Liver (tissue), 7 donors: ENCODE measurements at regions not wholly inside any gene's neighbourhood (a gene's known extent, or its start where the extent isn't known, plus 50 kb on each side); places are given as distances from the start of the nearest gene placed in this dataset.

ENCODE experiments used
- DNase-seq: peaks from one replicate; pipeline ENCODE4 v3.0.0-alpha.2; 2017; ENCODE audit warnings: low spot score
- H3K27ac ChIP-seq, 2 donors: one replicate each; pipeline ENCODE4 v1.7.0; 2013; ENCODE audit warnings: inconsistent platforms in 2 of 2, low read length in 2 of 2, control low read depth in 1 of 2, low read depth in 1 of 2, mild to moderate bottlenecking in 1 of 2
- H3K27me3 ChIP-seq, 4 donors: one replicate each; pipeline versions ENCODE4 v1.6.1 to v1.7.0; 2013; ENCODE audit warnings: low read length in 3 of 4, inconsistent platforms in 1 of 4, mild to moderate bottlenecking in 1 of 4, moderate library complexity in 1 of 4; ENCODE audit not compliant: control insufficient read depth in 4 of 4, insufficient read depth in 4 of 4
- H3K36me3 ChIP-seq, 4 donors: one replicate each; pipeline versions ENCODE4 v1.6.1 to v1.7.0; 2013; ENCODE audit warnings: low read length in 3 of 4, mild to moderate bottlenecking in 3 of 4, low read depth in 1 of 4, moderate library complexity in 1 of 4; ENCODE audit not compliant: control insufficient read depth in 4 of 4, insufficient read depth in 3 of 4
- H3K4me1 ChIP-seq, 4 donors: one replicate each; pipeline versions ENCODE4 v1.6.1 to v1.7.0; 2013; ENCODE audit warnings: low read length in 3 of 4, mild to moderate bottlenecking in 3 of 4, moderate library complexity in 1 of 4; ENCODE audit not compliant: control insufficient read depth in 4 of 4, insufficient read depth in 4 of 4
- H3K4me3 ChIP-seq, 3 donors: one replicate each; pipeline versions ENCODE4 v1.6.1 to v1.7.0; 2013; ENCODE audit warnings: low read length in 3 of 3, control low read depth in 1 of 3, low read depth in 1 of 3, mild to moderate bottlenecking in 1 of 3
- H3K9ac ChIP-seq, 2 donors: one replicate each; pipeline ENCODE4 v1.7.0; 2013; ENCODE audit warnings: low read length in 2 of 2, mild to moderate bottlenecking in 2 of 2, moderate library complexity in 2 of 2, control low read depth in 1 of 2, low read depth in 1 of 2
- H3K9me3 ChIP-seq, 4 donors: one replicate each; pipeline versions ENCODE4 v1.6.1 to v1.7.0; 2013; ENCODE audit warnings: low read length in 3 of 4; ENCODE audit not compliant: control insufficient read depth in 4 of 4
- ATF3 ChIP-seq: IDR thresholded peaks from 2 replicates; pipeline ENCODE4 v1.6.1; 2016; ENCODE audit warnings: antibody characterized with exemption
- EGR1 ChIP-seq, 2 donors: IDR thresholded peaks; 2 replicates each; pipeline ENCODE4 v1.6.1; 2016 to 2018; ENCODE audit warnings: antibody characterized with exemption in 2 of 2, low read depth in 2 of 2
- FOXA1 ChIP-seq: IDR thresholded peaks from 2 replicates; pipeline ENCODE4 v1.6.1; 2016; ENCODE audit warnings: antibody characterized with exemption
- FOXA2 ChIP-seq: IDR thresholded peaks from 2 replicates; pipeline ENCODE4 v1.6.1; 2016; ENCODE audit warnings: antibody characterized with exemption
- GABPA ChIP-seq, 2 donors: IDR thresholded peaks in 1 of 2; conservative IDR thresholded peaks in 1 of 2; 2 replicates each; pipeline ENCODE4 v1.6.1; 2016; ENCODE audit warnings: antibody characterized with exemption in 2 of 2, mild to moderate bottlenecking in 1 of 2, moderate library complexity in 1 of 2
- HNF4A ChIP-seq, 2 donors: conservative IDR thresholded peaks; 2 replicates each; pipeline ENCODE4 v1.6.1; 2016; ENCODE audit warnings: antibody characterized with exemption in 2 of 2, mild to moderate bottlenecking in 2 of 2
- HNF4G ChIP-seq: IDR thresholded peaks from 2 replicates; pipeline ENCODE4 v1.6.1; 2016; ENCODE audit warnings: antibody characterized with exemption
- JUND ChIP-seq, 2 donors: IDR thresholded peaks; 2 replicates each; pipeline ENCODE4 v1.6.1; 2016; ENCODE audit warnings: antibody characterized with exemption in 2 of 2
- MAX ChIP-seq: IDR thresholded peaks from 2 replicates; pipeline ENCODE4 v1.6.1; 2016; ENCODE audit warnings: antibody characterized with exemption
- NR2F2 ChIP-seq: IDR thresholded peaks from 2 replicates; pipeline ENCODE4 v1.6.1; 2016; ENCODE audit warnings: antibody characterized with exemption
- RAD21 ChIP-seq, 2 donors: IDR thresholded peaks; 2 replicates each; pipeline ENCODE4 v1.6.1; 2016; ENCODE audit warnings: antibody characterized with exemption in 2 of 2, mild to moderate bottlenecking in 2 of 2
- REST ChIP-seq: IDR thresholded peaks from 2 replicates; pipeline ENCODE4 v1.6.1; 2016; ENCODE audit warnings: antibody characterized with exemption, mild to moderate bottlenecking
- RXRA ChIP-seq, 2 donors: IDR thresholded peaks; 2 replicates each; pipeline ENCODE4 v1.6.1; 2017 to 2018; ENCODE audit warnings: antibody characterized with exemption in 2 of 2, mild to moderate bottlenecking in 1 of 2
- SP1 ChIP-seq: IDR thresholded peaks from 2 replicates; pipeline ENCODE4 v1.6.1; 2018; ENCODE audit warnings: antibody characterized with exemption, mild to moderate bottlenecking
- TAF1 ChIP-seq: conservative IDR thresholded peaks from 2 replicates; pipeline ENCODE4 v1.6.1; 2016; ENCODE audit warnings: antibody characterized with exemption, mild to moderate bottlenecking
- YY1 ChIP-seq: IDR thresholded peaks from 2 replicates; pipeline ENCODE4 v1.6.1; 2016; ENCODE audit warnings: antibody characterized with exemption, mild to moderate bottlenecking
- ZBTB33 ChIP-seq: IDR thresholded peaks from 2 replicates; pipeline ENCODE4 v1.6.1; 2016; ENCODE audit warnings: antibody characterized with exemption
- WGBS: extraction: QIAGEN DNeasy Blood & Tissue Kit; methylation state at CpG from one replicate; pipeline ENCODE4 v1.1.7; 2013; 5-methylcytosine and 5-hydroxymethylcytosine counted together
- donor health status: healthy.
- donor health status: healthy.
- donor health status: healthy.
- donor health status: healthy.

GRCh38 chr1:234885601-234886000 is 243.0 kb downstream of the TOMM20 start:
- Histone ChIP-seq H3K4me3 (no peak overlapping the region), H3K27me3 (no peaks in the 10 kb centered on the region), H3K27ac (no peak overlapping the region), H3K9me3 (no peaks in the 10 kb centered on the region), H3K36me3 (no peaks in the 10 kb centered on the region), H3K4me1 (no peaks in the 10 kb centered on the region), H3K9ac (no peak overlapping the region)
- WGBS, result 88% methylated on average over 8 of the region's 8 CpGs
- TF ChIP-seq MAX, result no peak
- no peak for TF ChIP-seq FOXA1
- TF ChIP-seq GABPA (IDR thresholded peaks at IDR 0.05 in 1 of 2, conservative IDR thresholded peaks at IDR 0.05 in 1 of 2), result no peak
- no peak for TF ChIP-seq HNF4G
- no peak for TF ChIP-seq TAF1
- TF ChIP-seq SP1, result no peak
- TF ChIP-seq RXRA (IDR thresholded peaks at IDR 0.05), result no peak
- no peak for DNase-seq

GRCh38 chr1:234884701-234885100 is 243.9 kb downstream of the TOMM20 start:
- no peak for DNase-seq
- Histone ChIP-seq H3K4me1 (no peaks in the 10 kb centered on the region), H3K27me3 (no peaks in the 10 kb centered on the region), H3K27ac (no peak overlapping the region), H3K4me3 (no peak overlapping the region), H3K9me3 (no peaks in the 10 kb centered on the region), H3K36me3 (no peaks in the 10 kb centered on the region), H3K9ac (no peak overlapping the region)
- TF ChIP-seq ATF3 (no peak), NR2F2 (no peak), EGR1 (IDR thresholded peaks at IDR 0.05; ENCODE audit: low read depth in 2 of 2) (no peak), TAF1 (no peak), HNF4G (no peak), ZBTB33 (no peak), FOXA1 (no peak), GABPA (IDR thresholded peaks at IDR 0.05 in 1 of 2, conservative IDR thresholded peaks at IDR 0.05 in 1 of 2) (no peak), JUND (IDR thresholded peaks at IDR 0.05) (no peak), YY1 (no peak), FOXA2 (no peak), SP1 (no peak), MAX (no peak), RAD21 (IDR thresholded peaks at IDR 0.05) (no peak)

GRCh38 chr1:234884006-234884405 is 244.6 kb downstream of the TOMM20 start:
- Histone ChIP-seq H3K9ac (no peak overlapping the region), H3K4me3 (no peak overlapping the region), H3K9me3 (no peaks in the 10 kb centered on the region), H3K36me3 (no peaks in the 10 kb centered on the region), H3K27me3 (no peaks in the 10 kb centered on the region), H3K27ac (no peak overlapping the region), H3K4me1 (no peaks in the 10 kb centered on the region)
- 99% methylated on average over 6 of the region's 6 CpGs for WGBS
- TF ChIP-seq MAX, result no peak
- TF ChIP-seq FOXA2, result no peak
- TF ChIP-seq HNF4G, result no peak
- TF ChIP-seq NR2F2, result no peak
- TF ChIP-seq JUND (IDR thresholded peaks at IDR 0.05), result no peak
- no peak for TF ChIP-seq TAF1
- TF ChIP-seq GABPA (IDR thresholded peaks at IDR 0.05 in 1 of 2, conservative IDR thresholded peaks at IDR 0.05 in 1 of 2), result no peak
- no peak for TF ChIP-seq REST
- no peak for TF ChIP-seq RXRA (IDR thresholded peaks at IDR 0.05)
- no peak for TF ChIP-seq ATF3
- TF ChIP-seq ZBTB33, result no peak
- no peak for TF ChIP-seq HNF4A (conservative IDR thresholded peaks at IDR 0.05)
- no peak for TF ChIP-seq YY1
- no peak for DNase-seq
